Activated CD4-positive, alpha-beta T cell treated with anti-CD3 and anti-CD28 coated beads, Interleukin-10, Interleukin-2, amounts not matched to agents 100 ng/mL and 50 ng/mL, durations not matched to agents 16 hours and 8 hours (primary cell): ENCODE measurements at regions not wholly inside any gene's neighbourhood (a gene's known extent, or its start where the extent isn't known, plus 50 kb on each side); places are given as distances from the start of the nearest gene placed in this dataset.
"Not testable (repeated sequence)": the region's sequence is repeated elsewhere in the genome, so short reads cannot be mapped to it uniquely, and the experiment has no call there.

ENCODE experiments used
- DNase-seq: peaks from one replicate; pipeline ENCODE4 v3.0.0-alpha.2; 2020

- DNase-seq: no peak
Measured at GRCh38 chr3:187533797-187534196, 136.4 kb downstream of the SST start.

DNA sequence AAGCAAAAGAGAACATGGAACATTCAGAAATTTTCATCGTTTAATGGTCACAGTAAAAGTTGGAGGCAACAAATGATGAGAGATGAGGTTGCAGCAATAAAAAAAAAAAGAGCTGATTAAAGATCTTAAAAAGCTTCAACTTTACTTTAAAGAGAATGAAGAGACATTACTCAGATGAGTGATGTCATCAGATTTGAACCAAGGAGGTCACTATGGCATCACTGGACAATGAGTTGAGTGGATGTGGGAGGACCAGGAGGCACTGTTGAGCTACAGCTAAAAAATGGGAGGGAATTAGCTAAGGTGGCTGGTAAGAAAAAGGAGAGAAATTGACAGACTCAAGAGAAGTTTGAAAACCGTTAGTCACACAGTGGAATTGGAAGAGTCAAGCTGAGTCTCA is 138.4 kb downstream of the SST start:
- no peak for DNase-seq

DNA sequence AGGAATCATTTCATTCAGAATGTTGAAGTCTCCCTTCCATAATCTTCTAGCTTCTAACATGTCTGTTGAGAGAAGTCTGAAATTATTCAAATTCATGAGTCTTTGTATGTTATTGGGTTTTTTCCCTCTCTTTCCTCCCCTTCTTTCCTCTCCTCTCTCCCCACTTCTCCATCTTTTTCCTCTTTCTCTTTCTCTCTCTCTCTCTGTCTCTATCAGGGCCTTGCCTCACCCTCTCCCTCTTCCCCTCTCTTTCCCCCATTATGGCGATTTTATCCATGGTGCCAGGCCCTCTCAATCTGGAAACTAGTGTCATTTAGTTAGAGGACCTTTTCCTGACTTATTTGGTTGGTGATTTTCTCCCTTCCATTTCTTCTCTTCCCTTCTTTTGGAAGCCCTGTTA is 147.3 kb downstream of the SST start:
- no peak for DNase-seq

- DNase-seq: no peak
Measured at GRCh38 chr3:187522293-187522692, 147.9 kb downstream of the SST start.

DNA sequence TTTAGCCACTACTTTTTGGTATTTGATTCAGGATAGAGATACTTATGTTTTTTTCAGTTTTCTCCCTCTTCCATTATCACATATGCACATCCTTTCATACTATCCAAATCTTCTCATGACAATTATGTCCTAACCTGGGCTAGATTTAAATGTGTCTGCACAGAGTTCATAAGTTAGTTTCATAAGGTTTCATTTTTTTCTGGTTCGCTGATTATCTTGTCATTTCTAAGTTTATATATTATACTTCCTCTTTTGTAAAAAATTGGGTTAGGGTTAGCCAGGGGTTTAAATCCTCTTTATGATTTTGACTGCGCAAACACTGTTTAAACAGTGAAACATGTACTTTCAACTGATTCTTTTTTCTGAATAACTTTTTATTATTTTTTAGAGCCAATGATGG is 148.6 kb downstream of the SST start:
- no peak for DNase-seq

- DNase-seq: no peak
Measured at GRCh38 chr3:187520027-187520945, 149.9 kb downstream of the SST start.

DNA sequence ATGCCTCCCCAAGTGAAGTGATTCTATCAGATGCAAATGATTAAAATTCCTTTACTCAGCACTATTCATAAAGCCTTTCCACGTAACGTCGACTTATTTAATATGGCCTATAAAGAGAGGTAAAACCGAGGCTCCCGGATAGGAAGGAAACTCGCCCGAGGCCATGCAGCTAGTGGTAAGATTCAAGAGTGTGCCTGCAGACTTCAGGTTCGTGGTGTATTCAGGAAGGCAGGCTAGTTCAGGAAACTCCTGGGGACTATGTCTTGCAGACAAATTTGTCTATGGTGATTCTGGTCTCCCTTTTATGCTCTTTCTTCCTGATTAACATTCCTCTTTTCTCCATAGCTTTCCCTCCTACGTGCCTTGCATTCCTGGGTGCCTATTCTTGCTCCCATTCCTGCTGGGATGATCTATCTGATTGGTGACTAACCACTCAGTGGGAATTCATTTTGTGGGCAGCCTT is 150.7 kb downstream of the SST start:
- DNase-seq: no peak

GRCh38 chr3:187518616-187519015 is 150.4 kb downstream of the RTP4 start:
- no peak for DNase-seq

GRCh38 chr3:187518207-187518606 is 150.0 kb downstream of the RTP4 start:
- no peak for DNase-seq

DNA sequence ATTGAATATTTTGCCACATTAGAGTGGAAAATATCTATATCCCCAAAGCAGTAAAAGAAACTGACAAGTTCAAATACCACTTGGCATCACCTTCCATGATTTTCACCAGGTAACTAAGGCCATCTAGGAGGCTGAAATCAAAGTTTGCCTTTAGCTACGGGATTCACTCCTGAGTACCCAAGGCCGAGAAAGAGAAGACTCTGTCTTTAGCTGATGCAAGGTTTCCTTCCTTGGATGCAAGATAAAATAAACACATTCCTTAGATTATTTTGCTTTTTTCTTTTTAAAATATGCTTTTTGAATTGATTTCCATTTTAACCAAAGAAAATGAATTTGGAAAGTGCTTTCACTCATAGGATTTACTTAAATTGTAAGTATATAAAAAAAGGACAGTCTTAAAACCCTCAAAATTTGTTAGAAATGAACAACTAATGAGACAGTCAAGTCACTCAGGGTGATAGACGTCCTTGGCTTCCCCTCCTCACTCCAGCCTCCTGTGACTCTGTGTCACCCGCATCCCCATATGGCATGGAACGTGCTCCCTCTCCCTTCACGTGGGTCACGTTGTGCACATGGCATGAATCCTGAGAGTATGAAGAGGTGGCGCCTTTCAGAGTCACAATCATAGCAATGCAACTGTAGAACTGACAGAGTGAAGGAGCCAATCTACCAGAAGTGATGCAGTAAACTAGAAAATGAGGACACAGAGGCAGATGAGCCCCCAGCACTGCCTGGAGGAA is 148.4 kb downstream of the RTP4 start:
- no peak for DNase-seq

DNA sequence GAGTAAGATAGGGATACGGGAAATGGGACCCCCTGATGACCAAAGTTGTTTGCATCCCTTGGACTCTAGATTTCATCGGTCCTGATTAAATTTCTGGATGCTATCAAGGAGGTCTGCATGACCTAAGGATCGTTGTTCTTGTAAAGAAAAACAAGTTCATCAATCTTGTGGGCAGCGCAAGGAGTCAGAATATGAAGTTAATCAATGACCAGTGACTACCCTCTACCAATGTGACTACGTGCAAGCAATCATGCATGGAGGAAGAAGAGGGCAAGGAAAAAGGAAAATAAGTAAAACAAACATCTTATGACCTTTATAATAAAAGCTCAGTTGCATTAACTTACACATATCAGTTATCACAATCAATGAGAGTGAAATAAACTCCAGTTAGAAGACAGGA is 139.7 kb downstream of the RTP4 start:
- DNase-seq: no peak

GRCh38 chr3:187507266-187507665 is 139.1 kb downstream of the RTP4 start:
- DNase-seq: no peak

DNA sequence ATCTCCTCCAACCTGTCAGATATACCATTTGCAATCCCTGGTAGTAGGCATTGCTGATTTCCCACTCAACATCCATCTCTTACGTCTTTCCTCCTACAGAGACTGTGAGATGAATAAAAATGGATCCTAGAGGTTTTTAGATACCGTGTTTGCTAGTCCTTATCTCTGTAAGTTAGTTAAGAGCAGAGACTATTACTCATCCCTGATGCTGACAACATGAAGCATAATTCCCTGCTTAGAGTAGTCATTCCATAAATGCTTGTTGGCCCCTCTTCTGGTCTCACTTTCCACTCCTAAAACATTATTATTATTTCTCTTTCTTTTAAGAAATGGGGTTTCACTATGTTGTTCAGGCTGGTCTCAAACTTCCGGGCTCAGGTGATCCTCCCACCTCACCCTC is 136.2 kb downstream of the RTP4 start:
- DNase-seq: no peak

DNA sequence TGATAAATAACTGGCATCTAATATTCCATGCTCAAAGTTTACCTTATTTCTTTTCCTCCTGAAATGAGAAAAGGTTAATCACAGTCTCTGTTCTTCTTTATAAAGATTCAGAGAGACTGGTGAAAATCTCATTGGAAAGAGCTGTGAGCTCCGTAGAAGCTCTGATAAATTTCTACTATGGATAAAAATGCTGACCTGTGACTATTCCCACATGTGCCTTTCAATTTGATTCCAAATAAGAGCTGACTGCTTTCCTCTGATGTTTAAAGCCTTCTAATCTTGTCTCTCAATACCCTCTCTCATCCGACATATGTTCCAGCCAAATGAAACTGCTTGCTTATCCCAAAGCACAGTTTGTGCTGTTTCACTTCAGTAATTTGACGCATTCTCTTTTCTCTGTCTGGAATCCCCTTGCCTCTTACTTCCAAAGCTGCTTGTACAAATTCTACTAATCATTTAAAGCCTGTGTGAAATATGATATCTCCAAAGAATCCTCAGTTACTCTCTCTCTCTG is 130.1 kb downstream of the RTP4 start:
- DNase-seq: no peak

- DNase-seq: no peak
Measured at GRCh38 chr3:187497052-187497451, 128.9 kb downstream of the RTP4 start.

DNA sequence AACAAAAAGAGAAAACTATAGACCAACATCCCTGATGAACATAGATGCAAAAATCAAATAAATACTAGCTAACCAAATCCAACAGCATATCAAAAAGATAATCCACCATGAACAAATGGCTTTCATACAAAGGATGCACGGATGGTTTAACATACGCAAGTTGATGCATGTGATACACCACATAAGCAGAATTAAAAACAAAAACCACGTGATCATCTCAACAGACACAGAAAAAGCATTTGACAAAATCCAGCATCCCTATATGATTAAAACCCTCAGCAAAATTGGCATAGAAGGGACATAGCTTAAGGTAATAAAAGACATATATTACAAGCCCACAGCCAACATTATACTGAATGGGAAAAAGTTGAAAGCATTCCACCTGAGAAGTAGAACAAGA is 125.9 kb downstream of the RTP4 start:
- DNase-seq: not testable (repeated sequence)

- DNase-seq: no peak
Measured at GRCh38 chr3:187491371-187491770, 123.2 kb downstream of the RTP4 start.

DNA sequence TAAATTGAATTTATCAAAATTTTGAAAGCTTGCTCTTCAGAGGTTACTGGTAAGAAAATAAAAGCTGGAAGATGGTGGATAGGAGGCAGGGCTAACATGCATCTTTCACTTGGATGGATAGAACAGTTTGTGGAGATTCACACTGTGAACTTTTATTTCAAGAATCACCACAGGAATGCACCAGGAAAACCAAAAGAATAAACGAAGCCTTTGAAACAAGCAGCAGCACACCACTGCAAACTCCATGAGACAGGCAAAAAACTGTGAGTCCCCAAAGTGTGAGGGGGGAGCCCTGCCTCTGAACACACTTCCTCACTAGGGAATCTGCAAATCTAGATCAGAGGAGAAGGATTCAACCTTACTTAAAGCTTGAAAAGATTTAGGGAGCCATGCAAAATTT is 122.2 kb downstream of the RTP4 start:
- DNase-seq: no peak

- DNase-seq: no peak
Measured at GRCh38 chr3:187484547-187485295, 116.5 kb downstream of the RTP4 start.

GRCh38 chr3:187481426-187481825 is 113.2 kb downstream of the RTP4 start:
- DNase-seq: no peak

DNA sequence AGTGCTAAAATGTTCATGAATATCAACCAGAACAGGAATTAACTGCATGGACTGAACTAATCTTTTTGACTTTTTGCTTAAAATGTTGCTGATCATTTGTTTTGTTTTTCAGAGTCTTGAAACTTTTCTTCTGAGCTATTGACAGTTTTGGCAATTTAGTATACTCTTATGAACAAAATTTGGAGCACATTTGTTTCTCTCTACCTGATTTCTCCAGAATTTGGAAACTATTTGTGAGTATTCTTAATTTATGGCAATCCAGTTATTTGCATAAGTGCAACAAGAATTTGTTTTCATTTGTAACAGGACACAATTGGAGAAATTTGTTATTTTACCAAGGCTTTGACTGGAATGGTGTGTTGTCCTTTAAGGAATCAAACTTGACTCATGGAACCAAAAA is 107.4 kb downstream of the RTP4 start:
- DNase-seq: not testable (repeated sequence)

GRCh38 chr3:187473778-187474406 is 105.7 kb downstream of the RTP4 start:
- no peak for DNase-seq

GRCh38 chr3:187466306-187466705 is 98.1 kb downstream of the RTP4 start:
- DNase-seq: not testable (repeated sequence)
